Adipocyte (in vitro differentiated cells): ENCODE measurements at regions not wholly inside any gene's neighbourhood (a gene's known extent, or its start where the extent isn't known, plus 50 kb on each side); places are given as distances from the start of the nearest gene placed in this dataset.
"Not testable (repeated sequence)": the region's sequence is repeated elsewhere in the genome, so short reads cannot be mapped to it uniquely, and the experiment has no call there.

Experiments used
- DNase-seq: peaks from one replicate; pipeline ENCODE4 v3.0.0-alpha.2; 2015; ENCODE audit warnings: low read depth
- H3K27me3 ChIP-seq: replicated peaks from 2 replicates; pipeline ENCODE4 v1.7.0; 2013; ENCODE audit warnings: mild to moderate bottlenecking, low read length, moderate library complexity; ENCODE audit not compliant: control insufficient read depth, insufficient read depth
- H3K36me3 ChIP-seq: 2 replicates; pipeline ENCODE4 v1.7.0; 2013; ENCODE audit warnings: low read length, mild to moderate bottlenecking, moderate library complexity; ENCODE audit not compliant: control insufficient read depth, insufficient read depth, severe bottlenecking
- H3K4me1 ChIP-seq: 2 replicates; pipeline ENCODE4 v1.7.0; 2013; ENCODE audit warnings: mild to moderate bottlenecking, low read length, moderate library complexity; ENCODE audit not compliant: control insufficient read depth, insufficient read depth
- H3K4me3 ChIP-seq: 2 replicates; pipeline ENCODE4 v1.7.0; 2013; ENCODE audit warnings: mild to moderate bottlenecking, low read length, moderate library complexity
- H3K9ac ChIP-seq: 2 replicates; pipeline ENCODE4 v1.7.0; 2013; ENCODE audit warnings: mild to moderate bottlenecking, low read length, moderate library complexity
- H3K9me3 ChIP-seq: 2 replicates; pipeline ENCODE4 v1.7.0; 2013; ENCODE audit warnings: mild to moderate bottlenecking, low read length, moderate library complexity; ENCODE audit not compliant: control insufficient read depth

DNA sequence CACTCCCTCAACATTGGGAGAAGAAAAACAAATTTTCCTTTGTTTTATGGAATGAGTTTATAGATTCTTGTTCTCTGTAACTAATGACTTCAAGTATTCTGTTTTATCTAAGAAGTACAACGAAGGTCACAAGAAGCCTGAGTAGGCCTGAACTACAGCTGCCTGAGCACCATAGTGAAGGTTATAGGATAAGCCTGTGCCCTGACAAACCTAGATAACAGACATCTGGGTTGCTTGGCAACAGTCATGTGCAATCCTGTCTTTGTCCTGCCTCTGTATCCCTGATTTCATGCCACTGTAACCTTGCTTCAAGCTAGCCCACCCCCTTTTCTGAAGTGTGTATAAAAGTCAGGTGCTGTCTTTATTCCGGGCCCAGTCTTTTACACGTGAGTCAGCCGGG is 520.8 kb downstream of the KCNJ18 start:
- H3K4me1 ChIP-seq, H3K36me3 ChIP-seq, H3K9ac ChIP-seq, H3K9me3 ChIP-seq, H3K4me3 ChIP-seq, H3K27me3 ChIP-seq, DNase-seq: not testable (repeated sequence)

DNA sequence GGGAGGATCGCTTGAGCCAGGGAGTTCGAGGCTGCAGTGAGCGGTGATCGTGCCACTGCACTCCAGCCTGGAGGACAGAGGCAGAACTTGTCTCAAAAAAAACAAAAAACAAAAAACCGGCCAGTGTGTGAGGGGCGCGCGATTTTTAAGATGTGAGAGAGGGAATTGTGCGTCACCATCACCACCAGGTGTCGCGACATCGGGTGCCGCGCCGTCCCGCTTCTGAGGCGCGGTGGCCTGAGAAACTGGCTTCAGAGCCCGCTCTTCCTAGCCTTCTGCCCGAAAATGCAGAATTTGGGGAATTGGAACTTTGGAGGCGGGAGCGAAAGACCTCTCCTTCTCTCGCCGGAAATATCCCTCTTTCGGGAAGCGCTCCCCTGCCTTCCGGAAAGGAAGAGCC is 524.8 kb downstream of the KCNJ18 start:
- H3K9ac ChIP-seq: no peak overlapping the region
- H3K4me1 ChIP-seq: no peaks in the 10 kb centered on the region
- no peaks in the 10 kb centered on the region for H3K27me3 ChIP-seq
- no peak overlapping the region for H3K4me3 ChIP-seq
- no peaks in the 10 kb centered on the region for H3K9me3 ChIP-seq
- no peaks in the 10 kb centered on the region for H3K36me3 ChIP-seq
- no peak for DNase-seq

DNA sequence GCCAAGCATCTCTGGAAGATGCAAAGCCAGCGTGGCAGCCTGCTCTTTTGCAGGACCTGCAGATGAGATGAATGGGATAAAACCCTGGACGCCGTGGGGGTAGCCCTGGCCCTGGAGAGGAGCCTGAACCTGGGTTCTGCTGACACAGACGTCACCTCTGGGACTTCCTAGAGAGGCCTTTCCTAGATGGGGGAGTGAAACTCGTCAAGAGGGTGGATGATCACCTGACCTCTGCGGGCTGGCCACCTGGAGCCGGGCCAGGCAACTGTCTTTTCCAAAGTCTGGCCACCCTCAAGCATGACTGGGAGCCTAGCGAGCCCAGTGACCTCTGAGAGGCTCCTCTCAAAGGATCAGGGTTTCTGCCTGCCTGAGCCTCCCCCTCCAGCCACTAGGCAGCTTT is 529.0 kb downstream of the KCNJ18 start:
- DNase-seq: no peak
- no peaks in the 10 kb centered on the region for H3K9me3 ChIP-seq
- no peaks in the 10 kb centered on the region for H3K27me3 ChIP-seq
- no peaks in the 10 kb centered on the region for H3K36me3 ChIP-seq
- H3K4me3 ChIP-seq: no peak overlapping the region
- no peak overlapping the region for H3K9ac ChIP-seq
- H3K4me1 ChIP-seq: no peaks in the 10 kb centered on the region

DNA sequence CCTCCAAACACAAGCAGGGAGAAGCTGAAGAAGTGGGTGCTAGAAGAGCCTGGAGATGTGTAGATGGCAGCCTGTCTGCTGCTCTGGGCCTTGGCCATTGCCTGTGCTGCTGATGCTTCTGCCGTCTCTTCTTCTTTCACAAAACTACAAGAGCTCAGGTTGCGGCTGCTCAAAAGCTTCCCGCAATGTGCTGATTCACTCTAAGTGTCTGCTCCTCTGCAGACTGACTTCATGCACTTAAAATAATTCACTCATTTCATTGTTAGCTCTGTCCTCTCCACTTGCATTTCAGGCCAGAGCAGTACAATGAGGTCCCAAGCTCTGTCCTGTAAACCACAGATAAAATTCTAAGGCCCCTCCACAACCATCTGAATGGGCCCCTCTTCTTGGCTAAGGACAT is 534.2 kb downstream of the KCNJ18 start:
- not testable (repeated sequence) for DNase-seq, H3K9me3 ChIP-seq, H3K36me3 ChIP-seq, H3K4me3 ChIP-seq, H3K27me3 ChIP-seq, H3K4me1 ChIP-seq, H3K9ac ChIP-seq

DNA sequence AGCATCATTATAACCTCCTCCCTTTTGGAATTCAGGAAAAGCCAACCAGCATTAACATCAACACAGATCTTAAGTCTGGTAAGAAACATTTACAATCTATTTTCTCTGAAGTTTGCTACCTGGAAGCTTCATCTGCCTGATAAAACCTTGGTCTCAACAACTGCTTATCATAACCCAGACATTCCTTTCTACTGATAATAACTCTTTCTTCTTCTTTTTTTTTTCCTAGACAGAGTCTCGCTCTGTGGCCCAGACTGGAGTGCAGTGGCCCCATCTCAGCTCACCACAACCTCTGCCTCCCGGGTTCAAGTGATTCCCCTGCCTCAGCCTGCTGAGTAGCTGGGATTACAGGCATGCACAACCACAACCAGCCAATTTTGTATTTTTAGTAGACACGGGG is 534.6 kb downstream of the KCNJ18 start:
- H3K4me1 ChIP-seq, H3K4me3 ChIP-seq, H3K27me3 ChIP-seq, H3K36me3 ChIP-seq, H3K9ac ChIP-seq, DNase-seq, H3K9me3 ChIP-seq: not testable (repeated sequence)

DNA sequence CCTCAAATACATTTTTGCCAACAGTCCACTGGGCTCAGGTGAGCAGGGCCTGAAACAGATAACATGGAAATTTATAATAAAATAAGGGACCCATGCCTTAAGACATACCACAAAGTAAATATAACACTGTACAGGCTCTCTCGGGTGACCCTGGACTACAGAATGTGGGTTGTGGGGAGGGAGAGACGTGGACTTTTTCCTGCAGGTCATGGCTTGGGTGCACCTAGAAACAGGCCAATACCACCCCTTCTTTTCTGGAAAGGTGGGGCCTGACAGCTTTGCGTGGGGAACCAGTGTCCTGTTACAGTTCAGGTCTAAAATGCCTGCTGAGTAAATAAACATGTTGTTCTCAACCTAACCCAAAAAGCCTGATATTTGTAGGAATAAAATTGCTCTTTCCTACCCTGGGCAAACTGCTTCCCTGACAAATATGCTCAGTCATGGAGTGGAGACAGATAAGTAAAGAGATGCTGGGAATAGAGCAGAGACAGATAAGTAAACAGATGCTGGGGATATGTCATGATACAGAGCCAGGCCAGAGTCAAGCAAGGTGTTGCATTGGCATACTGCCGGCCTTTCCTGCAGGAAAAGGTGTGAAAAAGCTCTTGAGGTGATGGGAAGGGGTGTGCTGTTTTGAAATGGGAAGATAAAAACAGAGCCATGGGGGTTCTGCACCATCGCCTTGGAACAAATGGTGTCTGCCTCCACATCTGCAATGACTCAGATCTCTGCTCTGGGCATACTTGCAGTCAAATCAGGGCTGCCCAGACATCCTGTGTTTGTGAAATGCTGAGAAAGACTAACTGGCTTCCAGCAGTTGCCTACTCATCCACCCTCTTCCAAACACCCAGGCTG is 535.6 kb downstream of the KCNJ18 start:
- not testable (repeated sequence) for H3K4me1 ChIP-seq, H3K4me3 ChIP-seq, H3K9ac ChIP-seq, DNase-seq, H3K27me3 ChIP-seq, H3K36me3 ChIP-seq, H3K9me3 ChIP-seq

DNA sequence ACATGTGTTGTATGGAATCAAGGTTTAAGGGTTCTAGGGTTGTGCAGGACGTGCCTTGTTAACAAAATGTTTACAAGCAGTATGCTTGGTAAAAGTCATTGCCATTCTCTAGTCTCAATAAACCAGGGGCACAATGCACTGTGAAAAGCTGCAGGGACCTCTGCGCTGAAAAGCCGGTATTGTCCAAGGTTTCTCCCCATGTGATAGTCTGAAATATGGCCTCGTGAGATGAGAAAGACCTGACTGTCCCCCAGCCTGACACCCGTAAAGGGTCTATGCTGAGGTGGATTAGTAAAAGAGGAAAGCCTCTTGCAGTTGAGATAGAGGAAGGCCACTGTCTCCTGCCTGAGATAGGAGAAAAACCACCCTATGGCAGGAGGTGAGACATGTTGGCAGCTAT is 537.5 kb downstream of the KCNJ18 start:
- H3K9ac ChIP-seq, H3K36me3 ChIP-seq, H3K9me3 ChIP-seq, H3K4me3 ChIP-seq, H3K27me3 ChIP-seq, H3K4me1 ChIP-seq, DNase-seq: not testable (repeated sequence)

DNA sequence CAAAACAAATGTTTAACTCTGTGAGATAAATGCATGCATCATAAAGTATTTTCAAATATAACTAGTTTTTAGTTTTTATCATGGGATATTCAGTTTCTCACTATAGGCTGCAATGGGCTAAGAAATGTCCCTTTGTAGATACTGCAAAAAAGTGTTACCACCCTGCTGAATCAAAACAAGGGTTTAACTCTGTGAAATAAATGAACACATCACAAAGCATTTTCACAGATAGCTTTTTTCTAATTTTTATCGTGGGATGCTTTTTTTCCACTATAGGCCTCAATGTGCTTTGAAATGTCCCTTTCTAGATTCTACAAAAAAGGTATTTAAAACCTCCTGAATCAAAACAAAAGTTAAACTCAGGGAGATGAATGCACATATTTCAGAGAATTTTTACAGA is 541.1 kb downstream of the KCNJ18 start:
- H3K27me3 ChIP-seq: no peaks in the 10 kb centered on the region
- no peaks in the 10 kb centered on the region for H3K36me3 ChIP-seq
- no peak for DNase-seq
- H3K4me3 ChIP-seq: no peak overlapping the region
- no peak overlapping the region for H3K9ac ChIP-seq
- peaks cover 7% of the 10 kb centered on the region for H3K9me3 ChIP-seq
- H3K4me1 ChIP-seq: no peaks in the 10 kb centered on the region

DNA sequence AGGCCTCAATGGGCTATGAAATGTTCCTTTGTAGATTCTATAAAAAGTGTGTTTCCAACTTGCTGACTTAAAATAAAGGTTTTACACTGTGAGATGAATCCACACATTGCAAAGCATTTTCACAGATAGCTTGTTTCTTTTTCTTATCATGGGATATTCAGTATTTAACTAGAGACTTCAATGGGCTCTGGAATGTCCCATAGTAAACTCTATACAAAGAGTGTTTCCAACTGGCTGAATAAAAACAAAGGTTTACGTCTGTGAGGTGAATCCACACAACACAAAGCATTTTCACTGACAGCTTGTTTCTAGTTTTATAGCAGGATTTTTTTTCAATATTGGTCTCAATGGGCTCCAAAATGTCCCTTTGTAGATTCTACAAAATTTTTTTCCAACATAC is 550.1 kb downstream of the KCNJ18 start:
- Histone ChIP-seq H3K36me3 (no peaks in the 10 kb centered on the region), H3K4me1 (no peaks in the 10 kb centered on the region), H3K9me3 (peaks cover 2% of the 10 kb centered on the region), H3K4me3 (no peak overlapping the region), H3K27me3 (no peaks in the 10 kb centered on the region), H3K9ac (no peak overlapping the region)
- no peak for DNase-seq

DNA sequence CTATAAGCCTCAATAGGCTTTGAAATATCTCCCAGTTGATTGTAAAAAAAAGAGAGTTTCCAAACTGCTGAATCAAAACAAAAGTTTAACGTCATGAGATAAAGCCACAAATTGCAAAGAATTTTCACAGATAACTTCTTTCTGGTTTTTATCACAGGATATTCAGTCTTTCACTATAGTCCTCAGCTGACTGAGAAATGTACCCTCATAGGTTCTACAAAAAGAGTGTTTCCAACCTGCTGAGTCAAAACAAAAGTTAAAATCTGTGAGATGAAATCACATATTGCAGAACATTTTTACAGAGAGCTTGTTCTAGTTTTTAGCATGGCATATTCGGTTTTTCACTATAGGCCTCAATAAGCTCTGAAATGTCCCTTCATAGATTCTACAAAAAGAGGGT is 559.2 kb downstream of the KCNJ18 start:
- Histone ChIP-seq H3K4me1 (no peaks in the 10 kb centered on the region), H3K9me3 (peaks cover 3% of the 10 kb centered on the region), H3K36me3 (no peaks in the 10 kb centered on the region), H3K9ac (no peak overlapping the region), H3K27me3 (no peaks in the 10 kb centered on the region), H3K4me3 (no peak overlapping the region)
- no peak for DNase-seq

DNA sequence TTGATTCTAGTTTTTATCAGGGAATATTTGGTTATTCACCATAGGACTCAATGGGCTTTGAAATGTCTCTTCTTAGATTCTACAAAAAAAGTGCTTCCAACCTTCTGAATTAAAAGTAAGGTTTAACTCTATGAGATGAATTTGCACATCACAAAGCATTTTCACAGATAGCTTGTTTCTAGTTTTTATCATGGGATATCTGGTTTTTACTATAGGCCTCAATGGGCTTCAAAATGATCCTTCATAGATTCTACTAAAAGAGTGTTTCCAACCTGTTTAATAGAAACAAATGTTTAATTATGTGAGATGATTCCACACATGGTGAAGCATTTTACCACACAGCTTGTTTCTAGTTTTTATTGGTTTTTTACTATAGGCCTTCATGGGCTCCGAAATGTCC is 560.7 kb downstream of the KCNJ18 start:
- Histone ChIP-seq H3K9me3 (no peaks in the 10 kb centered on the region), H3K36me3 (no peaks in the 10 kb centered on the region), H3K27me3 (no peaks in the 10 kb centered on the region), H3K9ac (no peak overlapping the region), H3K4me3 (no peak overlapping the region), H3K4me1 (no peaks in the 10 kb centered on the region)
- DNase-seq: no peak

DNA sequence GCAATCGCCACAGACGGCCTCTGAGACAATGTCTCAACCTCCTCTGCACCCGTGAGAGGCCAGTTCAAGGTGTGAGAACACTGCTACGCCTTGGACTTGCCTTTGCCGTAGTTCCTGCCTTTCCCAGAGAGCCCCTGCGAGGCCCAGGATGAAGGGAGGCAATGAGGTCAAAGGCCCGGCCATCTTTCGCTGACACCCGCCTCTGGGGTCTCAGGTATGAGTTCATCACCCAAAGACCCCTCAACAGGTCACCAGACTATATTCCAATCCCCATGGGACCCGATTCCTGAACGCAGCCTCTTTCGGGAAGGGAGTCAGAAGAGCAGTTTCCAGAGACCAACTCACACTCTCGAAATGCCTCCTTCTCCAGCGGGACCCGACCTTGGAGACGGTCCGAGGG is 573.5 kb downstream of the KCNJ18 start:
- Histone ChIP-seq H3K27me3 (no peaks in the 10 kb centered on the region), H3K9me3 (no peaks in the 10 kb centered on the region), H3K4me3 (no peak overlapping the region), H3K4me1 (no peaks in the 10 kb centered on the region), H3K36me3 (no peaks in the 10 kb centered on the region), H3K9ac (no peak overlapping the region)
- no peak for DNase-seq
